Ovary (tissue), 7 donors: ENCODE measurements at regions not wholly inside any gene's neighbourhood (a gene's known extent, or its start where the extent isn't known, plus 50 kb on each side); places are given as distances from the start of the nearest gene placed in this dataset.

ENCODE experiments used
- DNase-seq, 5 donors: peaks; one replicate each; pipeline ENCODE4 v3.0.0-alpha.2; 2019 to 2020
- H3K27ac ChIP-seq, 2 donors: fragments of 200-600 bp; one replicate each; pipeline versions ENCODE4 v1.5.1 to v1.8.0; 2019 to 2022
- H3K27me3 ChIP-seq: fragments of 200-600 bp; one replicate; pipeline ENCODE4 v1.8.0; 2022
- H3K36me3 ChIP-seq: fragments of 200-600 bp; sonication (generic); one replicate; pipeline ENCODE4 v1.5.1; 2019
- H3K4me1 ChIP-seq: one replicate; pipeline ENCODE4 v1.8.1; 2013; ENCODE audit warnings: mild to moderate bottlenecking, moderate library complexity; ENCODE audit not compliant: insufficient read depth
- H3K4me3 ChIP-seq: fragments of 200-600 bp; sonication (generic); one replicate; pipeline ENCODE4 v1.5.1; 2017
- H3K9me3 ChIP-seq, 2 donors: fragments of 200-600 bp in 1 of 2; sonication (generic) in 1 of 2; one replicate each; pipeline versions ENCODE4 v1.5.1 to v1.8.1; 2013 to 2019; ENCODE audit warnings: mild to moderate bottlenecking in 1 of 2, moderate library complexity in 1 of 2
- EP300 ChIP-seq: sonication (generic); formaldehyde crosslinking; IDR thresholded peaks from one replicate; pipeline ENCODE4 v1.6.1; 2017; ENCODE audit warnings: antibody characterized with exemption
- POLR2A ChIP-seq: fragments of 450-650 bp; IDR thresholded peaks from one replicate; pipeline ENCODE4 v1.6.1; 2017; ENCODE audit warnings: antibody characterized with exemption, mild to moderate bottlenecking, moderate library complexity
- WGBS, 3 donors: extraction: QIAGEN DNeasy Blood & Tissue Kit in 1 of 3; methylation state at CpG; one replicate each; pipeline versions ENCODE4 v1.1.5 to v1.1.7; 2013 to 2017; 5-methylcytosine and 5-hydroxymethylcytosine counted together
- intact Hi-C, 4 donors: fragments of 100-400 bp; cut with DNase I; formaldehyde crosslinking; loops; one replicate each; pipeline versions ENCODE4 v1.11.0 to v1.15.1; 2022 to 2023
- TF ChIP-seq, protein P1 (sequence below), 3 donors: fragments of 450-650 bp in 2 of 3; fragments of 200-600 bp in 1 of 3; IDR thresholded peaks; one replicate each; pipeline versions ENCODE4 v1.5.1 to v1.8.0; 2016 to 2022; ENCODE audit warnings: antibody characterized with exemption in 3 of 3, mild to moderate bottlenecking in 1 of 3
- donor health status: DM: no; HTN: no; CAD: no; lungs with moderate emphysema.
- donor health status: DM: no; HTN: no; CAD: no.
- donor health status: Bipolar disorder and iron deficiency.
- donor health status: DM: no; HTN: no; CAD: no.
- donor health status: DM: yes; HTN: yes; CAD: no.

GRCh38 chr5:164373876-164374275, 868.5 kb downstream of the MAT2B start:
- intact Hi-C loops = no loop called here
- DNase-seq = no peak
- no peaks in the 10 kb centered on the region for H3K27me3 ChIP-seq
- no peaks in the 10 kb centered on the region for H3K4me1 ChIP-seq
- TF ChIP-seq EP300 (no peak), POLR2A (no peak)
- TF ChIP-seq, protein P1, sequence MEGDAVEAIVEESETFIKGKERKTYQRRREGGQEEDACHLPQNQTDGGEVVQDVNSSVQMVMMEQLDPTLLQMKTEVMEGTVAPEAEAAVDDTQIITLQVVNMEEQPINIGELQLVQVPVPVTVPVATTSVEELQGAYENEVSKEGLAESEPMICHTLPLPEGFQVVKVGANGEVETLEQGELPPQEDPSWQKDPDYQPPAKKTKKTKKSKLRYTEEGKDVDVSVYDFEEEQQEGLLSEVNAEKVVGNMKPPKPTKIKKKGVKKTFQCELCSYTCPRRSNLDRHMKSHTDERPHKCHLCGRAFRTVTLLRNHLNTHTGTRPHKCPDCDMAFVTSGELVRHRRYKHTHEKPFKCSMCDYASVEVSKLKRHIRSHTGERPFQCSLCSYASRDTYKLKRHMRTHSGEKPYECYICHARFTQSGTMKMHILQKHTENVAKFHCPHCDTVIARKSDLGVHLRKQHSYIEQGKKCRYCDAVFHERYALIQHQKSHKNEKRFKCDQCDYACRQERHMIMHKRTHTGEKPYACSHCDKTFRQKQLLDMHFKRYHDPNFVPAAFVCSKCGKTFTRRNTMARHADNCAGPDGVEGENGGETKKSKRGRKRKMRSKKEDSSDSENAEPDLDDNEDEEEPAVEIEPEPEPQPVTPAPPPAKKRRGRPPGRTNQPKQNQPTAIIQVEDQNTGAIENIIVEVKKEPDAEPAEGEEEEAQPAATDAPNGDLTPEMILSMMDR (IDR thresholded peaks at IDR 0.05) = no peak
- H3K36me3 ChIP-seq = no peaks in the 10 kb centered on the region
- WGBS, 3 donors = 13 to 25% (median 19%) methylated on average over 2 of the region's 2 CpGs
- H3K27ac ChIP-seq = no peak overlapping the region
- no peak overlapping the region for H3K4me3 ChIP-seq
- H3K9me3 ChIP-seq = no peaks in the 10 kb centered on the region

DNA sequence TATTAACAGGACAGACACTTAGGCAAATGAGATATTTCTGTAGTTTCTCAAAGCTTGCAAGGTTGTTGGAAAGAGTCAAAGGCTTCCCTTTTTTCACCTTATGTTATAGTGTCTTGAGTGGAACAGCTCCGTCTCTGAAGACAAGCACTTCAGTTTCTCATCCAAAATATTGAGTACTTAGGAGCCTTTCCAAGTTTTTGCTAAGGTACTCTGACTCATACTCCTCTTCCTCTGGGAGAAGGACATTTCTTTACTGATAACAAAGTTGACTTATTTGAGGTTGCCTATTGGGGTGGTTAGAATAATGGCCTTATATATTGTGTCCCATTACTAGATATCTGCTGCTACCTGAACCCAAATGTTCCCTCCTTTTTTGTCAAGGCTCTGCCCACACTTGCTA, 869.6 kb downstream of the MAT2B start:
- H3K4me1 ChIP-seq = no peaks in the 10 kb centered on the region
- TF ChIP-seq EP300 (no peak), POLR2A (no peak)
- TF ChIP-seq, protein P1 (IDR thresholded peaks at IDR 0.05) = no peak
- H3K9me3 ChIP-seq = no peaks in the 10 kb centered on the region
- H3K27me3 ChIP-seq = no peaks in the 10 kb centered on the region
- intact Hi-C loops = no loop called here
- no peak overlapping the region for H3K27ac ChIP-seq
- H3K36me3 ChIP-seq = no peaks in the 10 kb centered on the region
- no peak overlapping the region for H3K4me3 ChIP-seq
- 20 to 33% (median 24%) methylated on average over 1 of the region's 1 CpG for WGBS, 3 donors
- DNase-seq = no peak

GRCh38 chr5:164376843-164377242, 871.4 kb downstream of the MAT2B start:
- Histone ChIP-seq H3K4me3 (no peak overlapping the region), H3K27ac (no peak overlapping the region), H3K4me1 (no peaks in the 10 kb centered on the region), H3K9me3 (no peaks in the 10 kb centered on the region), H3K36me3 (no peaks in the 10 kb centered on the region), H3K27me3 (no peaks in the 10 kb centered on the region)
- DNase-seq = no peak
- intact Hi-C loops = no loop called here
- no peak for TF ChIP-seq EP300

- intact Hi-C loops = no loop called here
- H3K27me3 ChIP-seq = no peaks in the 10 kb centered on the region
- H3K4me3 ChIP-seq = no peak overlapping the region
These were observed 872.3 kb downstream of the MAT2B start for GRCh38 chr5:164377746-164378145.

DNA sequence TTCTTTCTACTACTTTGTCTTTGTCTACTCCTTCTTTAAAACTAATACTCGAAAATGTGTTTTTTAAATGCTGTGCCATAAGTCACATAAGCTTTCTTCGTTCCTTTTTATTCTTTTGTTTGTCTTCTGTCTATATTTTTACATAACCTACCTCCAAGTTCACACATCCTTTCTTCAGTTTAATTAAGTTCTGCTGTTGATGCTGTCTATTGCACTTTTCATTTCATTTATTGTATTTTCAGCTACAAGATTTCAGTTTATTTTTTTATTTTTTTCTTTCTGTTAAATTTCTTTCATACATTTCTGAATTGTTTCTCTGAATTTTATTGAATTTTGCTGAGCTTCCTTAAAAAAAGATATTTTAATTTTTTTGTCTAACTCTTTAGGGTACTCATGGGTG, 878.2 kb downstream of the MAT2B start:
- Histone ChIP-seq H3K9me3 (no peaks in the 10 kb centered on the region), H3K4me3 (no peak overlapping the region), H3K27ac (no peak overlapping the region), H3K4me1 (no peaks in the 10 kb centered on the region), H3K27me3 (no peaks in the 10 kb centered on the region), H3K36me3 (no peaks in the 10 kb centered on the region)
- intact Hi-C loops = no loop called here
- no peak for DNase-seq
- no peak for TF ChIP-seq POLR2A
- no peak for TF ChIP-seq EP300
- TF ChIP-seq, protein P1 (IDR thresholded peaks at IDR 0.05) = no peak
- WGBS, 3 donors = 77 to 87% (median 78%) methylated on average over 2 of the region's 2 CpGs

More at GRCh38 chr5:164377746-164378145, 872.3 kb downstream of the MAT2B start:
- Histone ChIP-seq H3K36me3 (no peaks in the 10 kb centered on the region), H3K9me3 (no peaks in the 10 kb centered on the region), H3K4me1 (no peaks in the 10 kb centered on the region), H3K27ac (no peak overlapping the region)
- no peak for DNase-seq
- TF ChIP-seq, protein P1 (IDR thresholded peaks at IDR 0.05) = no peak
- TF ChIP-seq EP300 (no peak), POLR2A (no peak)
